Astrocyte of the hippocampus (primary cell): ENCODE measurements at regions not wholly inside any gene's neighbourhood (a gene's known extent, or its start where the extent isn't known, plus 50 kb on each side); places are given as distances from the start of the nearest gene placed in this dataset.
"Not testable (repeated sequence)": the region's sequence is repeated elsewhere in the genome, so short reads cannot be mapped to it uniquely, and the experiment has no call there.

ENCODE experiments used
- DNase-seq: peaks from one replicate; pipeline ENCODE4 v3.0.0; 2011; ENCODE audit warnings: low read depth, low spot score

DNA sequence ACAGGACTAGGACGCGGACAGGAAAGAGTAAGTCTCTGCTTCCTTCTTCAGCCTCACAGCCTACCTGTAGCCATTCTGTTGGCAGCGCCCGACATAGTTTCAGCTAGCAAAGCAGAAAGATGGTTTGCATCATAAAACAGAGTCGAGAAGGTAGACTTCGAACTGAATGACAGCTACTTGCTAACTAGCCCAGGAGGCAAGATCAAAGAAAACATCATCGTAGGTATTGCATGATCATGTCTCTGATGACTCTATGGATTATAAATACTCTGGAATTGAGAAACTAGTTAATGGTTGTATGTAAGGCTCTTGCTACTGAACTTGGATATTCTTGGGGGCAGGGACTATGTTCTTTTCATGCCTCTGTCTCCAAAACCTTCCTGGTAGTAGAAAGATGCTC, 333.1 kb upstream of the KLF3 start:
- no peak for DNase-seq

DNA sequence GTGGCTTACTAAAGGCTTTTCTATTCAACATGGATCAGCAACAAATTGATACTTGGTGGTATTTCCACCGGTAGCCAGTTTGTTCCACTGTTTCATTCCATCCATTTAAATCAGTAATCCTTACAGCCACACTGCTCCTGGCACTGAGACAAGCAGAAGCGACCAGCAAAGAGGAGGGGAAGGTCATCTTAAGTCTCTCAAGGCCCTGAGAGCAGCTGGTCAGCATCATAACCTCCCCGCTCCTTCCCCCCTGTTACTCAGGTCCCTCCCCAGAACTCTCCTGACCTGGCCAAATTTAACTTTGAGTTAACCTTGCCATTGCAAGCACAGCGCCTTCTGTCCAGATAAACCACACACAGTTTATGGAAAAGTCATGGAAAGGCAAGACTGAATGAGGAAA, 331.3 kb upstream of the KLF3 start:
- no peak for DNase-seq

- DNase-seq: no peak
Measured at GRCh38 chr4:38333219-38333618, 330.8 kb upstream of the KLF3 start.

DNA sequence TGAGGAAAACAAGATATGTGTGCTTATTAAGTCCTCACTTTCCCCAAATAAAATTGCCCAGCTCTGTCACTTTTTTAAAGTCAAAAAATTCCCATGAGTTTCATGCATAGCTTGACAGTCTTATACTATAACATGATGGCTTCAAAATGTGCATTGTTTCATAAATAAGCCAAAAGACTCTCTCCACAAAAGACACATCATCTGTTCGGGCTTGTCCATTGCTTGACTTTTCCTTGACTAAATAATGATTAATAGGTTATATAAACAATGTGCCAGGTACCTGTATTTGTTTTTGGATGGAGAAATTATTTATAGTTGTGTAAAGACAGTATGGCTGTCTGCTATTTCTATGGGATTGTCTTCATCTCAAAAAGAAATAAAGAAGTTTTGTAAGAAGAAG, 329.2 kb upstream of the KLF3 start:
- DNase-seq: no peak

DNA sequence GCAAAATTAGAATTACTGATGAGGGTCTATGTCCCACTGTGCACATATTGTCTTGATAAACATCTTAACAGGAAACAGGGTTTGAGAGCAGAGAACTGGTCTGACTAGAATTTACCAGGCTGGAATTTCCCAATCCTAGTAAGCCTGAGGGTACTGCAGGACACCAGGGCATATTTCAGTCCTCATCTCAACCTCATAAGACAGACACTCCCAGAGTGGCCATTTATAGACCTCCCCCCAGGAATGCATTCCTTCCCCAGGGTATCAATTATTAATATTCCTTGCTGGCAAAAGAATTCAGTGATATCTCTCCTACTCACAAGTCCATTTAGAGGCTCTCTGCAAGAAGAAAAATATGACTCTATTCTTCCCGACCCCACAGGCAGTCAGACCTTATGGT, 325.1 kb upstream of the KLF3 start:
- DNase-seq: not testable (repeated sequence)

DNA sequence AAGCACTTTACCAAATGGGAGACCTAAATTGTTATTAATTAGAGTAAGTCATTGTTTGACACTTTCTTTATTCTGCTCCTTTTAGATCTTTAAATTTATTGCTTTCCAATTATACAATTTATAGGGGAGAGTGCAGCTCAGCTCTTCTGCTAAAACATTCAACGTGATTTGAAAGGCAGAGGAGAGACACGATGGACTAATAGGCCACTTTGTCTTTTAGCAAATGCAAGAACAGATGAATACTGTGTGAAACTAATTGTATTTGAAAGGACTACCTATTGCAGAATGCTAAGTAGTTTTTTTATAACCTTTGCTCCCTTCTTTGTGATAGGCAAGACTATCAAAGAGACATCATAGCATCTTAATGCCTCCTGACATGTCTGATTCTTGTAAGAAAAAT, 320.4 kb upstream of the KLF3 start:
- no peak for DNase-seq

GRCh38 chr4:38344929-38345328, 319.1 kb upstream of the KLF3 start:
- no peak for DNase-seq

DNA sequence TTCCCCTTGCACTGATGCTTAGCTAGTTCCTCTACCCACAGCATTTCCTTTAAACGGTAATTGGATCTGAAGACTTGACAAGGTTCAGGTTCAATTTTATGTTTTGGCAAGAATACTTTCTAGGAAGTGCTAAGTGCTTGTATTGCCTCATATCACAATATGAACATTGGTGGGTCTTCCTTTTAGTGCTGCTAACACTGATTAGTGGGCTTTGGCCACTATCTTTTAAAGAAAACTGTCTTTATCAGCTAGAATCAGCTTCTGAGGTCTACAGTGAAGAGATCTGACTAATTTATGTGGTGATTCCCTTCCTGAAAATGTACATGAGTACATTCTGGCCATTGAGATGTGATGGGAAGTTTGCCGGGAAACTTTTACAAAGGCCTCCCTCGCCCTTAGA, 316.7 kb upstream of the KLF3 start:
- DNase-seq: no peak

- DNase-seq: no peak
Measured at GRCh38 chr4:38354421-38354820, 309.6 kb upstream of the KLF3 start.

GRCh38 chr4:38354872-38355271, 309.1 kb upstream of the KLF3 start:
- no peak for DNase-seq

DNA sequence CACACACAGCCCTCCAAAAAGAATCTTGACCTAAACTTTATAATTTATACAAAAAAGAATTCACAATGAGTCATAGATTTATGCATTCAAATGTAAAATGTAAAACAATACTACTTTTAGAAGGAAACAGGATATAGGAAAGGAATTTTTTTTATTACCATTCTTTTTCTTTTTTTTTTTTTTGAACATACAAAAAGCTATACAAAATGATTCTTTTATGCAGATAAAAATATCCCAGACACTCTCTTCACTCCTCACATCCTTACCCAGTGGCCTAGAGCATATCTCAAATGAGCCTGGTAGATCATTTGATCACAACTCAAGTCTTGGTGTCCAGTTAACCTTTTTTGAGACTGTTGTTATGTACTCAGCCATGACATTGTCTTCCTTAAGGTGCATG, 307.3 kb upstream of the KLF3 start:
- no peak for DNase-seq

- no peak for DNase-seq
Measured at GRCh38 chr4:38357546-38357945, 306.5 kb upstream of the KLF3 start.

DNA sequence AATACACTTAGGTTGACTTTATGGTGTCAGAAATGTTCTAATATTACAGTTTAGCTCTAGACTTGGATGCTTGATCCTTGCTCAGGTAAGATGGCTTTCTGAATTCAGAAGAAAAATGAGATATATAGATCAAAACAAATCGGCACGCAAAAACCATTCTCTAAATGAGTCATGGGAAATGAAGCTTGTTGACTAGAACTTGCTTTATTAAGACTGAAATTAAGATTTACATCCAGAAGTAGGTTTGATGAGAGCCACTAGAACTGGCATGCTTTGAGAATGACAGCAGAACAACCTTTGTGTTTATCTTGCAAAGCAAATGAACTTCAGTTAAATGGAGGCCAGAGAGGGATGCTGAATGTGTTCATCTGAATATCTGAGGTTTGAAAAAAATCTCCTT, 304.9 kb upstream of the KLF3 start:
- no peak for DNase-seq

GRCh38 chr4:38360201-38360600, 303.8 kb upstream of the KLF3 start:
- no peak for DNase-seq

GRCh38 chr4:38364383-38364963, 299.5 kb upstream of the KLF3 start:
- no peak for DNase-seq

DNA sequence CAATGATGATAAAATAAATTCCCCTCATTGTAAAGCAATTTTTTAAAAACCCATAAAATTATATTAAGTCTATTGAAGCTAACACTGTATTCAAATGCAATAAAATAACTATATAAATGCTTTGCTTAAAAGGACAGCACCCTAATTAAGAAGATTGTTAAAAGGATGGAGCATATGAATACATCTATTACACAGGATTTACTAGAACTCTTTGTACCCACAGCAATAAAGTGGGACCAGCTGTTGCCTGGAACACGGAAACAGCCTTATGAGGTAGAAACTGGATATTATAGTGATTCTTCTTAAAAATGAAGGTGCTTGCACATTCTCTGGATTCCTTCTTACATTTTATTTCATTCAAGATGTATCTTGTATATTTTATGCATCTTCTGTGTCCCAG, 298.7 kb upstream of the KLF3 start:
- DNase-seq: no peak

DNA sequence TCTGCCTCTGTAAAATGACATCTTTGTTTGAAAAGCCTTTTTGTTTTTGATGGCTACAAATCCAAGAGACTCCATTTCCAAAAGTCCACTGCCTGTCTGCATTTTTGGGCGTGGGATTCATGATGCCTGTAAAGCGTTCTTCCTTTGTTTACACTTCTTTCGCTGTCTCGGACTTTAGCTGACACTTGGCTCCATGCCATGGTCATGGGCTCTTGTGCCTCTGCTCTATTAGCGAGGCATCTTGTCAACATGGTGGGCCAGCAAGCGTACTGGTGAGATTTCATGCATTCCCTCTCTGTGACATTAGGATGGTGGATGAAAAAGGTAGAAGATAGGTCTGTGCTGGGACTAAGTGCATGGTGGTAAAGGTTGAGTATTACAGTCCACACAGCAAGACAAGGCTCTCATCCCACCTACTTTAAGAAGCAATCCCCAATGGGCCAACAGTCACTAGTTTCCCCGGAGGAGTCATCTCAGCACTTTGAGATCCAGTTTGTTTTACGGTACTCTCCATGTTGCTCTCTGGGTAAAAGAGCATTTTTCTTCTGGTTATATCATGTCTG, 298.2 kb upstream of the KLF3 start:
- no peak for DNase-seq

DNA sequence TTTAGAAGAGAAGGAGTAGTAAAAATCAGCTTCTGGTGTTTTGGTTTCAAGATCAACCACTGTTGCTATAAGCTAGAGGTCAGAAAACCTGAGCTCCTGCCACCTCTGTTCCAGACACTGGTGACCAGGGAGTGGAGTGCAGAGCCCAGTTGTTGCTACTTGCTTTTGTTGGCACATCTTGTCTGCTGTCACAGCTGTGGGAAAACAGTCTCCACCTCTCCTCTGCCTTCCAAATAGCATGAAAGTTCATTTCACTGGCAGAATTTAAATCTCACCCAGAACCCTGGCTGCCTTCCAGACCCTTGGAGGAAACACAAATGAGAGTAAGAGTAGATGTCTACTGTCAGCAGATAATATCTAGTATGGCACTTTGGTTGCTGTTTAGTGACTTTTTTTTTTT, 297.5 kb upstream of the KLF3 start:
- DNase-seq: peak; percentile 67

GRCh38 chr4:38366997-38367396, 297.0 kb upstream of the KLF3 start:
- DNase-seq: no peak

- peak; percentile 32 for DNase-seq
Measured at GRCh38 chr4:38367642-38368174, 296.3 kb upstream of the KLF3 start.

DNA sequence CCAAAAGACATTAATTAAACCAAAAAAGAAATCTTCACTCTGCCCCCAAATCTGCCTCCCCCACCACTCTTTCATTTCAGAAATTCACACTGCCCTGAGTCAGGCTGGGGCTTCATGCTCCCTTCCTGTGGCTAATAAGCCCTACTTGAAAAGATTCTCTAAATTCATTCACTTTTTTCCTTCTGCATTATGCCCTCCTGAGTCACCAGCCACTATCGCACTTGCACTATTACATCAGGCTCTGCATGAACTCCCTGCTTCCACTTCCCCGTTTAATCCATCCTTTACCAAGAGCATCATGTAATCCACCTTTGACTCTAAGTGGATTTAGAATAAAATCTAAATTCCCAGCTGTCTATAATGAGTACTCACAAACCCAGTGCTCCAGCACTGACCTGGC, 295.4 kb upstream of the KLF3 start:
- peak; percentile 85 for DNase-seq

DNA sequence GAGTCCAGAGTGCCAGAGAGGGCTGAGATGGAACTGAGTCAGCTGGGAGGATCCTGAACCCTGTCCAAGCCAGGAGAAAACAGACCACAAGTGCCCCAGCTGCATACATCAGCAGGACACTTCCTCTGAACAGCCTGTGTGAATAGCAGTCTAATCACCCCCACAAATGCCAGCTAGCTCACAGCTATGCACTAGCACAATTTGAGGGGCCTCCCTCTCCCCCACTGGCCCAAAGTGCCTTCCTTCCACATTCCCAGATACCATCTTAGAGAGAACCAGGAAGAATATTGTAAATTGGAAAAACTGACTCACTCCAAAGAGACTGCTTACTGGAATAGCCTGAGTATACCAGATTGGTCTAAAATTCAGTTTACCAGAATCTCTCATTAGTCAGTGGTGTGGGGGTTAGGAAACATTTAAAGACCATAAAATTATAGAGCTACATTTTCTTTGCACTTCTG, 292.6 kb upstream of the KLF3 start:
- peak; percentile 80 for DNase-seq

DNA sequence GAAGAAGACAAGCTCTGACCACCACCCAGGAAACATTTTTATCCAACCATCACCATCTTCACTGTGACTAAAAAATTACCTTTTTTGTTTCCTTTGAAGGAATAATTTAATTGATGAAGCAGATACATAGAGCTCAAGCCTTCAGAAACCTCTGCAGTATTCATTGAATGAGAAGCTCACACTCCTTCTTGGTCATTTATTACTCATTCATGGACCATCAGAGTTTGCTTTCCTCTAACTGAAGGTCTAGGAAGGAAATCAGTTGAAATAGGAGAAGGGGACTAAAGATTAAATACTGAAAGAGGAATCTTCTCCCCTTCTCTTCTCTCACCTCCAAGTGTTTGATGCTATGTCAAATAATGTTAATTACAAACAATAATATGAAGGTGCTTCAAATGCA, 290.6 kb upstream of the KLF3 start:
- no peak for DNase-seq

DNA sequence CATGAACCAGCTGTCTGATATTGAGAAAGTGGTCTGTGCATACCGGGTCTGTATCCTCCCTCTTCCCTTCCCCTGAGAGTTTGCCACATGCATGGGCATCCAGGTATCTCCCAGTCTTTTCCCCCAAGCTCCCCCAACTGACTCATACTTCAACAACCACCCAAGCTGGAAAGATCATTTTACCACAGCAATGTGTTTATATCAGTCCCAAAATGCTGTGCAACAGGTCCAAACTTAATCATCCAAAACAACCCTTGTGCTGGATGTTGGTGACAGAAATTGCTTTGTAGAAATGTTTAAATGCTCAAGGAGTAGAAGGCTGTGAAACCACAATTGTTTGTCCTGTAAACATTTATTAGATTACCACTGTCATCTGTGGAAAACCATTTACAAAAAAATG, 286.8 kb upstream of the KLF3 start:
- no peak for DNase-seq
